Fibroblast of pulmonary artery (primary cell): ENCODE measurements at regions not wholly inside any gene's neighbourhood (a gene's known extent, or its start where the extent isn't known, plus 50 kb on each side); places are given as distances from the start of the nearest gene placed in this dataset.

ENCODE experiments used
- DNase-seq: peaks from one replicate; pipeline ENCODE4 v3.0.0-alpha.2; 2010; ENCODE audit warnings: low read depth
- H3K4me3 ChIP-seq: replicated peaks from 2 replicates; pipeline ENCODE4 v1.5.1; 2011; ENCODE audit warnings: low read depth, mild to moderate bottlenecking, control low read depth, low read length, moderate library complexity
- CTCF ChIP-seq: IDR thresholded peaks from 2 replicates; pipeline ENCODE4 v1.5.1; 2011; ENCODE audit warnings: mild to moderate bottlenecking, control low read depth, low read length, inconsistent platforms; ENCODE audit errors: missing control alignments

GRCh38 chr1:218661411-218661810, 316.3 kb downstream of the TGFB2 start:
- H3K4me3 ChIP-seq = no peak overlapping the region
- no peak for TF ChIP-seq CTCF
- no peak for DNase-seq

GRCh38 chr1:218664385-218665170, 319.4 kb downstream of the TGFB2 start:
- no peak for DNase-seq
- no peak overlapping the region for H3K4me3 ChIP-seq
- TF ChIP-seq CTCF = no peak

- peak; percentile 76 for DNase-seq
These were observed 320.1 kb downstream of the TGFB2 start for GRCh38 chr1:218665221-218665620.

GRCh38 chr1:218666263-218666662, 321.1 kb downstream of the TGFB2 start:
- TF ChIP-seq CTCF = no peak
- H3K4me3 ChIP-seq = no peak overlapping the region
- no peak for DNase-seq

More at GRCh38 chr1:218665221-218665620, 320.1 kb downstream of the TGFB2 start:
- no peak overlapping the region for H3K4me3 ChIP-seq
- no peak for TF ChIP-seq CTCF

- TF ChIP-seq CTCF = no peak
- peak; percentile 41 for DNase-seq
These were observed 322.8 kb downstream of the TGFB2 start for GRCh38 chr1:218667781-218668516.

GRCh38 chr1:218669431-218669830, 324.3 kb downstream of the TGFB2 start:
- H3K4me3 ChIP-seq = no peak overlapping the region
- no peak for DNase-seq
- TF ChIP-seq CTCF = no peak

More at GRCh38 chr1:218667781-218668516, 322.8 kb downstream of the TGFB2 start:
- no peak overlapping the region for H3K4me3 ChIP-seq
